Transverse colon (tissue), 4 donors: ENCODE measurements at regions not wholly inside any gene's neighbourhood (a gene's known extent, or its start where the extent isn't known, plus 50 kb on each side); places are given as distances from the start of the nearest gene placed in this dataset.

Experiments used
- DNase-seq: peaks from one replicate; pipeline ENCODE4 v3.0.0-alpha.2; 2019
- H3K27ac ChIP-seq, 4 donors: fragments of 200-600 bp; sonication (generic); 2 replicates each; pipeline ENCODE4 v1.5.1; 2016 to 2018; ENCODE audit warnings: inconsistent platforms in 4 of 4
- H3K27me3 ChIP-seq: fragments of 200-600 bp; sonication (generic); 2 replicates; pipeline ENCODE4 v1.5.1; 2017; ENCODE audit warnings: inconsistent platforms
- H3K36me3 ChIP-seq, 4 donors: fragments of 200-600 bp; sonication (generic); 2 replicates each; pipeline ENCODE4 v1.5.1; 2017 to 2019; ENCODE audit warnings: inconsistent platforms in 4 of 4
- H3K4me1 ChIP-seq, 4 donors: fragments of 200-600 bp; sonication (generic); 2 replicates each; pipeline ENCODE4 v1.5.1; 2017 to 2020; ENCODE audit warnings: inconsistent platforms in 4 of 4
- H3K4me3 ChIP-seq, 4 donors: fragments of 200-600 bp; sonication (generic); 1 replicate in 1 of 4; 2 replicates in 3 of 4; pipeline versions ENCODE4 v1.5.1 to v1.6.1; 2017 to 2019; ENCODE audit warnings: inconsistent platforms in 4 of 4
- H3K9me3 ChIP-seq, 2 donors: fragments of 200-600 bp; sonication (generic); 2 replicates each; pipeline ENCODE4 v1.5.1; 2017 to 2019; ENCODE audit warnings: inconsistent platforms in 2 of 2
- EP300 ChIP-seq: sonication (generic); formaldehyde crosslinking; IDR thresholded peaks from one replicate; pipeline ENCODE4 v1.6.1; 2017; ENCODE audit warnings: antibody characterized with exemption, low read depth
- POLR2A ChIP-seq: fragments of 450-650 bp; IDR thresholded peaks from one replicate; pipeline ENCODE4 v1.6.1; 2016; ENCODE audit warnings: antibody characterized with exemption, mild to moderate bottlenecking, moderate library complexity
- POLR2AphosphoS5 ChIP-seq, 3 donors: sonication (generic); formaldehyde crosslinking; IDR thresholded peaks; one replicate each; pipeline ENCODE4 v1.6.1; 2016; ENCODE audit warnings: antibody characterized with exemption in 3 of 3
- WGBS, 2 donors: methylation state at CpG; one replicate each; pipeline ENCODE4 v1.1.5; 2018; ENCODE audit warnings: low coverage in 1 of 2; 5-methylcytosine and 5-hydroxymethylcytosine counted together
- in situ Hi-C, 4 donors: fragments of 200-750 bp; cut with MboI; loops; one replicate each; pipeline versions ENCODE4 v1.15.0 to v1.15.1; 2017; ENCODE audit warnings: low sequenced_read_pairs in 3 of 4, low pct_ligation_motif_present in 1 of 4, low pct_unique_long_range_greater_than_20kb in 1 of 4
- intact Hi-C: fragments of 100-400 bp; cut with DNase I; formaldehyde crosslinking; loops from one replicate; pipeline ENCODE4 v1.15.1; 2023; ENCODE audit warnings: low total_unique reads
- TF ChIP-seq, protein P1 (sequence below), 5 experiments: fragments of 200-600 bp in 3 of 5; fragments of 450-650 bp in 2 of 5; sonication (generic) in 3 of 5; IDR thresholded peaks; 1 replicate in 2 of 5; 2 replicates in 3 of 5; pipeline ENCODE4 v1.5.1; 2016 to 2017; ENCODE audit warnings: antibody characterized with exemption in 5 of 5, inconsistent platforms in 3 of 5, mild to moderate bottlenecking in 2 of 5, moderate library complexity in 1 of 5

GRCh38 chr20:54820392-54820791 is 345.0 kb downstream of the DOK5 start:
- Histone ChIP-seq H3K36me3 (no peaks in the 10 kb centered on the region), H3K27ac (no peak overlapping the region), H3K4me1 (no peaks in the 10 kb centered on the region), H3K27me3 (no peaks in the 10 kb centered on the region), H3K9me3 (no peaks in the 10 kb centered on the region), H3K4me3 (no peak overlapping the region)
- DNase-seq, result no peak
- in situ Hi-C loops (no loop called here), intact Hi-C loops (no loop called here)
- no peak for TF ChIP-seq POLR2AphosphoS5 (IDR thresholded peaks at IDR 0.05)
- no peak for TF ChIP-seq POLR2A
- TF ChIP-seq, protein P1, sequence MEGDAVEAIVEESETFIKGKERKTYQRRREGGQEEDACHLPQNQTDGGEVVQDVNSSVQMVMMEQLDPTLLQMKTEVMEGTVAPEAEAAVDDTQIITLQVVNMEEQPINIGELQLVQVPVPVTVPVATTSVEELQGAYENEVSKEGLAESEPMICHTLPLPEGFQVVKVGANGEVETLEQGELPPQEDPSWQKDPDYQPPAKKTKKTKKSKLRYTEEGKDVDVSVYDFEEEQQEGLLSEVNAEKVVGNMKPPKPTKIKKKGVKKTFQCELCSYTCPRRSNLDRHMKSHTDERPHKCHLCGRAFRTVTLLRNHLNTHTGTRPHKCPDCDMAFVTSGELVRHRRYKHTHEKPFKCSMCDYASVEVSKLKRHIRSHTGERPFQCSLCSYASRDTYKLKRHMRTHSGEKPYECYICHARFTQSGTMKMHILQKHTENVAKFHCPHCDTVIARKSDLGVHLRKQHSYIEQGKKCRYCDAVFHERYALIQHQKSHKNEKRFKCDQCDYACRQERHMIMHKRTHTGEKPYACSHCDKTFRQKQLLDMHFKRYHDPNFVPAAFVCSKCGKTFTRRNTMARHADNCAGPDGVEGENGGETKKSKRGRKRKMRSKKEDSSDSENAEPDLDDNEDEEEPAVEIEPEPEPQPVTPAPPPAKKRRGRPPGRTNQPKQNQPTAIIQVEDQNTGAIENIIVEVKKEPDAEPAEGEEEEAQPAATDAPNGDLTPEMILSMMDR (IDR thresholded peaks at IDR 0.05), result no peak
- TF ChIP-seq EP300, result no peak

DNA sequence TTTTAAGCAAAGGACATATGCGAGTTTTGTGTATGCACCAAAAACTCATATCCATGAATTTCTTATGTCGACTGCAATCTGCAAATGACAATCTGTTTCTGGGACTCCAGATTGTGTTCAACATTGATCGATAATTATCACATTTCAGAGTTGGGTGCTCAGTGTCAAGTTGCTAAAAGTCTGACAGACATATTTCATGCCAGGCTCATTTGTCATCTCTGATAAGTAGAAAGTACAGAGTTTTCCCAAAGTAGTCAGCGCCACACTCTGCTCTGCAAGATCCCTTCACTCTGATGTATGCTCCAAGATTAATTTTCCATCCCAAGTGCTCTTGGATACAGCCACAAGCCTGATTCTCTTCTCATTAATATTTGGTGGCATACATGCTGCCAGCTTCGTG is 331.1 kb downstream of the DOK5 start:
- H3K27ac ChIP-seq, result no peak overlapping the region
- in situ Hi-C loops (no loop called here), intact Hi-C loops (no loop called here)
- no peak overlapping the region for H3K4me3 ChIP-seq
- H3K36me3 ChIP-seq, result no peaks in the 10 kb centered on the region
- 47 to 74% methylated on average over 2 to 5 of the region's 5 CpGs for WGBS, 2 donors
- TF ChIP-seq POLR2A, result no peak
- TF ChIP-seq EP300, result no peak
- no peak for TF ChIP-seq POLR2AphosphoS5 (IDR thresholded peaks at IDR 0.05)
- TF ChIP-seq, protein P1 (IDR thresholded peaks at IDR 0.05), result no peak
- H3K4me1 ChIP-seq, result no peaks in the 10 kb centered on the region
- H3K27me3 ChIP-seq, result no peaks in the 10 kb centered on the region
- DNase-seq, result no peak
- H3K9me3 ChIP-seq, result no peaks in the 10 kb centered on the region

GRCh38 chr20:54794874-54795273 is 319.5 kb downstream of the DOK5 start:
- no peaks in the 10 kb centered on the region for H3K27me3 ChIP-seq
- in situ Hi-C loops (no loop called here), intact Hi-C loops (no loop called here)
- TF ChIP-seq POLR2AphosphoS5 (IDR thresholded peaks at IDR 0.05) (no peak), POLR2A (no peak), EP300 (no peak)
- TF ChIP-seq, protein P1 (IDR thresholded peaks at IDR 0.05), result no peak
- no peaks in the 10 kb centered on the region for H3K4me1 ChIP-seq
- no peak overlapping the region for H3K4me3 ChIP-seq
- H3K36me3 ChIP-seq, result no peaks in the 10 kb centered on the region
- H3K9me3 ChIP-seq, result no peaks in the 10 kb centered on the region
- no peak for DNase-seq
- 92% methylated on average over 13 of the region's 13 CpGs; no CpG with 5 or more reads in 1 of the 2 donors for WGBS, 2 donors
- H3K27ac ChIP-seq, result no peak overlapping the region

GRCh38 chr20:54794110-54794509 is 318.7 kb downstream of the DOK5 start:
- DNase-seq, result no peak
- no peak for TF ChIP-seq POLR2A
- no peak for TF ChIP-seq POLR2AphosphoS5 (IDR thresholded peaks at IDR 0.05)
- TF ChIP-seq, protein P1 (IDR thresholded peaks at IDR 0.05), result no peak
- TF ChIP-seq EP300, result no peak
- H3K9me3 ChIP-seq, result no peaks in the 10 kb centered on the region
- intact Hi-C loops, result no loop called here
- H3K27me3 ChIP-seq, result no peaks in the 10 kb centered on the region
- H3K27ac ChIP-seq, result no peak overlapping the region
- 77% methylated on average over 6 of the region's 6 CpGs; no CpG with 5 or more reads in 1 of the 2 donors for WGBS, 2 donors
- in situ Hi-C loops, result no loop called here
- H3K4me1 ChIP-seq, result no peaks in the 10 kb centered on the region
- no peak overlapping the region for H3K4me3 ChIP-seq
- H3K36me3 ChIP-seq, result no peaks in the 10 kb centered on the region
